ENCODE measurements at regions not wholly inside any gene's neighbourhood (a gene's known extent, or its start where the extent isn't known, plus 50 kb on each side); places are given as distances from the start of the nearest gene placed in this dataset.

GRCh38 chr20:58143531-58143930, 84.9 kb downstream of the ANKRD60 start:
- no peak overlapping the region for H3K4me2 ChIP-seq (ENCODE audit: control insufficient read depth, extremely low read depth, insufficient read depth, low read depth, low read length)
- H2AFZ ChIP-seq (ENCODE audit: control insufficient read depth, low read length) = no peak overlapping the region
- H3K27ac ChIP-seq (ENCODE audit: control insufficient read depth, insufficient read depth, low read length) = no peak overlapping the region
- no peaks in the 10 kb centered on the region for H4K20me1 ChIP-seq (ENCODE audit: control insufficient read depth, extremely low read depth, insufficient read depth, low read length)
- H3K27me3 ChIP-seq (ENCODE audit: control insufficient read depth, extremely low read depth, insufficient read depth, low read length) = peaks cover 85% of the 10 kb centered on the region
- no peaks in the 10 kb centered on the region for H3K79me2 ChIP-seq (ENCODE audit: control insufficient read depth, insufficient read depth, low read length)
- no peak for DNase-seq (ENCODE audit: low read depth, low spot score)
- H3K9me1 ChIP-seq (ENCODE audit: control insufficient read depth, extremely low read depth, insufficient read depth, low read length) = no peaks in the 10 kb centered on the region
- peaks cover 6% of the 10 kb centered on the region for H3K9me3 ChIP-seq (ENCODE audit: control insufficient read depth, low read depth, low read length)
- no peak for TF ChIP-seq EZH2 (IDR thresholded peaks at IDR 0.05; ENCODE audit: low read length)
- no peak for TF ChIP-seq CTCF (optimal IDR thresholded peaks at IDR 0.05 in 1 of 3, IDR thresholded peaks at IDR 0.05 in 1 of 3, conservative IDR thresholded peaks at IDR 0.05 in 1 of 3; ENCODE audit: extremely low read depth in 1 of 3, insufficient read depth in 2 of 3, low read length in 3 of 3)
- no peak for FAIRE-seq
- H3K4me3 ChIP-seq (ENCODE audit: control insufficient read depth in 2 of 3, extremely low read depth in 1 of 3, insufficient read depth in 2 of 3, low read depth in 1 of 3, low read length in 3 of 3) = no peak overlapping the region
- H3K9ac ChIP-seq (ENCODE audit: control insufficient read depth, extremely low read depth, insufficient read depth, low read length) = no peak overlapping the region
- dilution Hi-C loops (cut with MboI; ENCODE audit: extremely low pct_ligation_motif_present, low sequenced_read_pairs) = no loop called here
- no peaks in the 10 kb centered on the region for H3K4me1 ChIP-seq (ENCODE audit: control insufficient read depth, extremely low read depth, insufficient read depth, low read length)
- no peaks in the 10 kb centered on the region for H3K36me3 ChIP-seq (ENCODE audit: control insufficient read depth in 2 of 2, extremely low read depth in 1 of 2, insufficient read depth in 2 of 2, low read length in 2 of 2)

GRCh38 chr20:58142843-58143185, 85.6 kb downstream of the ANKRD60 start:
- no peaks in the 10 kb centered on the region for H3K9me1 ChIP-seq (ENCODE audit: control insufficient read depth, extremely low read depth, insufficient read depth, low read length)
- no peak for FAIRE-seq
- no peak overlapping the region for H3K27ac ChIP-seq (ENCODE audit: control insufficient read depth, insufficient read depth, low read length)
- H4K20me1 ChIP-seq (ENCODE audit: control insufficient read depth, extremely low read depth, insufficient read depth, low read length) = no peaks in the 10 kb centered on the region
- no peak overlapping the region for H3K9ac ChIP-seq (ENCODE audit: control insufficient read depth, extremely low read depth, insufficient read depth, low read length)
- H3K4me3 ChIP-seq (ENCODE audit: control insufficient read depth in 2 of 3, extremely low read depth in 1 of 3, insufficient read depth in 2 of 3, low read depth in 1 of 3, low read length in 3 of 3) = no peak overlapping the region
- no peaks in the 10 kb centered on the region for H3K36me3 ChIP-seq (ENCODE audit: control insufficient read depth in 2 of 2, extremely low read depth in 1 of 2, insufficient read depth in 2 of 2, low read length in 2 of 2)
- DNase-seq (ENCODE audit: low read depth, low spot score) = no peak
- dilution Hi-C loops (cut with MboI; ENCODE audit: extremely low pct_ligation_motif_present, low sequenced_read_pairs) = no loop called here
- H3K79me2 ChIP-seq (ENCODE audit: control insufficient read depth, insufficient read depth, low read length) = no peaks in the 10 kb centered on the region
- H3K4me1 ChIP-seq (ENCODE audit: control insufficient read depth, extremely low read depth, insufficient read depth, low read length) = no peaks in the 10 kb centered on the region
- H3K4me2 ChIP-seq (ENCODE audit: control insufficient read depth, extremely low read depth, insufficient read depth, low read depth, low read length) = no peak overlapping the region
- H2AFZ ChIP-seq (ENCODE audit: control insufficient read depth, low read length) = no peak overlapping the region
- peaks cover 85% of the 10 kb centered on the region for H3K27me3 ChIP-seq (ENCODE audit: control insufficient read depth, extremely low read depth, insufficient read depth, low read length)
- TF ChIP-seq EZH2 (IDR thresholded peaks at IDR 0.05; ENCODE audit: low read length) = no peak
- TF ChIP-seq CTCF (optimal IDR thresholded peaks at IDR 0.05 in 1 of 3, IDR thresholded peaks at IDR 0.05 in 1 of 3, conservative IDR thresholded peaks at IDR 0.05 in 1 of 3; ENCODE audit: extremely low read depth in 1 of 3, insufficient read depth in 2 of 3, low read length in 3 of 3) = no peak
- peaks cover 4% of the 10 kb centered on the region for H3K9me3 ChIP-seq (ENCODE audit: control insufficient read depth, low read depth, low read length)
